Activated naive CD4-positive, alpha-beta T cell treated with anti-CD3 and anti-CD28 coated beads, Interleukin-2, amount 50 U/mL, for 16 hours (primary cell): ENCODE measurements at regions not wholly inside any gene's neighbourhood (a gene's known extent, or its start where the extent isn't known, plus 50 kb on each side); places are given as distances from the start of the nearest gene placed in this dataset.
A peak's percentile ranks its signal among the peaks of the same experiment; 100 is the strongest.
"Not testable (repeated sequence)": the region's sequence is repeated elsewhere in the genome, so short reads cannot be mapped to it uniquely, and the experiment has no call there.

ENCODE experiments used
- DNase-seq: peaks from one replicate; pipeline ENCODE4 v3.0.0-alpha.2; 2020

DNA sequence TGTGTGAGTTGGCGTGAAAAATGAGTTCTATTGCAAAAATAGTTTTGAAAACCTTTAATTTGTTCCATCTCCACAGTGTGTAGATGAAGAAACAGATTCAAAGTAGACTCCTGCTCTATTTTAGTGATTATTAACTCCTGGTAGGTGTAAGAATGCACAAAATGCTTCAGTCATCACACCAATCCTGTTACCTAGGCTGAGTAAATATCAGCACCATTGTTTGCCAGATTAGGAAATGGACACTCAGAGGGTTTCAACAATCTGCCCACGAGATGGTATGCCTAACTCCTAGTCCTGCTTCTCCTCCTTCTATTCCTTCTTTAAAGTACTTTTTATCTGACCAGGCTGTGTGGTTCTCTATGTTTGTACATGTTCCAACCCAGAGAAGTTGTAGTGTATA is 108.9 kb upstream of the AHI1 start:
- DNase-seq = no peak

DNA sequence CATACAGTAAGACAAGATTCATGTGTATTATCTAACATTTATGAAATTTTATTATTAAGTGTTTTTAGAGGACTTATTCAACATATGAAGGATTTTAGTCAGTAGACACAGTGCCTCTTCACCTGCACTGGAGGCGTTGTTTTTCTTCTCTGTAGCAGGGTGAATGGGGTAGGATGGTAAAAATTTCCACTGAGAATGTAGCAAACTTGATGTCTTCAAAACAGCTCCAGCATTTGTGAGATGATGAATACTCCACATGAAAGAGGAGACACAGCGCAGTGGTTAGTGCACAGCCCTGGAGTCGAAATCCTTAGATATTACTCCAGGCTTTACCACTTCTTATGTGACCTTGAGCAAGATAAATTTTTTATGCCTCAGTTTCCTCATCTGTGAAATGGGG is 110.5 kb upstream of the AHI1 start:
- no peak for DNase-seq

- DNase-seq = not testable (repeated sequence)
These were observed 112.7 kb upstream of the AHI1 start for GRCh38 chr6:135610192-135610591.

DNA sequence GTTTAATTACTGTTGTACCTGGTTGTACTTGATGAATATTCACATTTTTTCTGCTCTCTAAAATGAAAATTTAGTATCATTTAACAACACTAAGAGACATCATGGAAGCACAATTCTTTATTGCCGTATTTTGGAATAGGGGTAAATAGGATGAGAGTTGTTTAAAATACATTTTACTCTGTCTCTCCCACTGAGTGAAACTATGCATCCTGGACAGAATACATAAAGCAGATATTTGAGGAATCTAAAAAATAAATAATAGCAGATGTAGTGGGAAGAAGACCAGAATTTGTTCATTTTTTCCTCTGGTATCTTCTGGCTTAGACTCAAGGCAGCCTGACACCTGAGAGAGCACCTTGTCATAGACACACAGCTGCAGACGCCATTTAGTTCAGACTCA is 119.1 kb upstream of the AHI1 start:
- DNase-seq = no peak

DNA sequence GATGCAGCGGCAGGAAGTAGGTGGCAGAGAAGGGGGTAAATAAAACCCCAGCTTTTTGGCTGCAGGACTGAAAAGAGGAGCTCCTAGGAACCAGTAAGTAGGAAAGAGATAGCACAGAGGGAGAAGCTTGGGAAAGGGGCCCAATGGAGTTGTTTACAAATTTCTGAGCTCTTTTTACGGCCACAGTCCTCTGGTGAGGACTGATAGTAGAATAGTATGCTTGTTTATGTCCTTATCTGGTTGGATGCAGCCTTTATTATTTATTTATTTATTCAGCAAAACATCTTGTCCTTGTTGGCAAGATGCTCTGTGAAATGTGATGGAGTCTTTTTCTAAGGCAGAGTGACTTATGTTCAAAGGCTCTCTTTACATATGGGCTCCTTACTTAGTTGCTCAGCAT is 119.7 kb upstream of the AHI1 start:
- no peak for DNase-seq

DNA sequence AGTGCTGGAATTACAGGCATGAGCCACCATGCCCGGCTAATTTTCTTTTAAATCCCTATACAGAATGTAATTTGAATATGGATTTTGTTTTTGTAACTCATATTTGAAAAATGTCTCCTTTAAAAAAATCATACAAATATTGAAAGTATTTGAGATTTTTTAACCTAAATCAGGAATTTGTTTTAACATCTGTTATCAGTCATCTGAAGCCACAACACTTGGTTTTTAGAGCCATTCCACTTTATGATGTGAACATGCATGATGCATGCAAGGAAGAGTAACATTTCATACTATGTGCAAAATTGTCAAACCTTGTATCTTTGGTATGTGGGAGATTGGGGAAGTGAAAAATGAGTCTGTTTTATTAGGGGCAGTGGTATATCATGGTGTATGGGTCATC is 124.5 kb upstream of the AHI1 start:
- DNase-seq = no peak

- no peak for DNase-seq
These were observed 126.4 kb upstream of the AHI1 start for GRCh38 chr6:135623979-135624378.

GRCh38 chr6:135624402-135625295 is 127.1 kb upstream of the AHI1 start:
- DNase-seq = no peak

GRCh38 chr6:135626001-135626400 is 128.5 kb upstream of the AHI1 start:
- DNase-seq = not testable (repeated sequence)

GRCh38 chr6:135627092-135627715 is 129.7 kb upstream of the AHI1 start:
- no peak for DNase-seq

DNA sequence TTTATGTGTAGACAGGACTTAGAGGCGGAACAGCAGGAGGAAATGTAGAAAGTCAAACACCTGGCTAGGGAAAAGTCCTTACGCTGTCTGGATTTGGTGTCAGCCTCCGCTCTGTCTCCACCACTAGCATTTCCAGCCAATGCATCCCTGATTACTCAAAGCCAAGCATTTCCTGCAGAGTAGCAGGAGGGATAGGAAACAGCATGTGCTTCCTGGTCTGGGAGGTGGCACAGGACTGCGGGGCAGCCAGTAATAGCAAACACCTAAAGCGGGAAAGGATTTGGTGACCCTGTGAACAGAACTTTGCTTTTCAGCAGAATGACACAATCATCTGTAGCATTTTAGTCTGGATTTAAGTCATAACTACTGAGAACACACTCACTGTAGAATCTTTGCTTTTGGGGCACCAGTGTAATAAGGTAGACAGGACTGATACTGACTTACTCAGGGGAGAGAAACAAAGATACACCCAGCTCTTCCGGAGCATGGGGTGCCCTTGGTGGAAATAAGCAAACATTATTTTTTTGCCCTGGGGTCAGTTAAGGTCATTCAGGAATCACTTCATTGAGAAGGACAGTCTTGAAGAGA is 133.3 kb upstream of the AHI1 start:
- no peak for DNase-seq

DNA sequence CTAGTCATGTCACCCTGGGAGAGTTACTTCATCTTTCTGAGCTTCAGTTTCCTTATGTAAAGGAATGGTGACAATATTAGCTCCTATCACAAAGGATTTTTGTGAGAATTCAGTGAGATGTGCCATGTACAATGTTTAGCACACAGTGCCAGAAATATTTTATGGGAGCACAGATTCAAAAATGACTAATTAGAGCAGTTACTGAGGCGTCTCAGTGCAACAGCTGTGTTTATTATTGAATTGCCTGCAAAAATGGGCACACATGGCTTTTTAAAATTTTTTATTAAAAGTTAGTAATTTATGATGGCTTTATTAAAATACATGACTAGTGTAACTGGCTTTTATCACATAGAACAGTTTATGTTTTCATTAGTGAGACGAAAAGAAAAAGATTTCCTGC is 134.3 kb upstream of the AHI1 start:
- no peak for DNase-seq

- DNase-seq = no peak
These were observed 136.0 kb upstream of the AHI1 start for GRCh38 chr6:135633573-135633972.

GRCh38 chr6:135637701-135638100 is 140.2 kb upstream of the AHI1 start:
- DNase-seq = no peak

DNA sequence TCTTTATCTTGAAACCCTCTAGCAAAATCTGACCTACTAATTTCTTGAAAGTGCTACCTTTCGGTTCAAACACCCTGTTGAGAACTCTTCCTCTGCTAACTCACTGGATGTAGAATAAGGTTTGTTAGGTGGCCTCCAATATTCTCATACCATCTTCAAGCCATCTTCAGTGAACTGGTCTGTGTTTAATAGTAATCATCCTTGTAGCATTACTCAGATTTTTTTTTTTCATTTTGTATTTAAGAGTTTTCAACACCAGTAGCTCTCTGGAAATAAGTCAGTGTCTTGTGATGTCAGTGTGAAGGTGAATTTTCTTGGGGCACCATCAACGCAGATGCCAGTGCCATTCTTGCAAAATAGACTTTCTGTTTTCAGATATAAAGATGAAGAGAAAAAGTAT is 140.6 kb upstream of the AHI1 start:
- DNase-seq = no peak

DNA sequence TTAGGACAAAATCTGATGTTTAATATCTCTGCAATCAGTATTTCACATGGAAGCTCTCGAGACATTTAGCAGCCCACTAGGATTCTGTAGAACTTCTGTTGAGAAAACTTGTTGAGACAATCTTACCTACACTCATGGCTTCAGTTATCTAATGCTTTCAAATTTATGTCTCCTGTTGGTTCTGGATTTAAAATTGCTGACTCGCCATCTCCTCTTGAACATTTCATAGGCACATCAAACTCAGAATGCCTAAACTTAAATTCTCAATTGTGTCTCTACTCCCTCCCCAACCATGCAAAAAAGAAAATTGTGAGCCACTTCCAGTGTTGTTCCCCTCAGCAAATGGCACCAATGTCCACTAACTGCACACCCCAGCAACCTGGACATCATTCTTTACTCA is 142.5 kb upstream of the AHI1 start:
- no peak for DNase-seq

DNA sequence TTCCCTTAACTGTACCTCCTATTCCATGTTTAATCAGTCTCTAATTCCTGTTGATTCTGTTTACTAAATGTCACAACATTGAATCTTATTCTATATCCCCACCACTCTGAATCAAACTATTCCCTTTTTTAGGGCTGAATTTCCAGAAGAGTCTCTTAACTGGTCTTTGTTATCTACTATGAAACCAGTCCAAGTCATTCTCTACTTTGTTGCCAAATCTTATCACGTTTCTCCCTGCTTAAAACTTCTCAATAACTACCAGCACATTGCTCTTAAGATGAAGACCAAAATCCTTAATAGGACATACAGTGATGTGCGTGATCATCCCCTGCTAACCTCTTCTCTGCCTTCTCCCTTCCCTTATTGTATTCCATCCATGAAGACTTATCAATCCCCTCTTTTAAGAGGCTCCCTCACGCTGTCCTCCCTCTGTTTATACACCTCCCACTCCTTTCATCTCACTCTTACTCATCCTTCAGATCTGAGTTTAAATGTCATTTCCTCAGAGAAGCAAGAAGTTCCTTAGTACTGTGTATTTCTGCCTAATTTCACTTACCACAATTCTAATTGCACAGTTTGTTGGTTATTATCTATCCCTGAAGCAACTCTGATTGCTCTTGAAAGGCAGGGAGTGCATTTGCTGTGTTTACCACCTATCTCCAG is 143.0 kb upstream of the AHI1 start:
- no peak for DNase-seq

- no peak for DNase-seq
These were observed 145.4 kb upstream of the AHI1 start for GRCh38 chr6:135642912-135643311.

GRCh38 chr6:135644394-135644793 is 146.9 kb upstream of the AHI1 start:
- DNase-seq = no peak

- peak; percentile 39 for DNase-seq
These were observed 150.0 kb upstream of the AHI1 start for GRCh38 chr6:135647521-135647920.

- DNase-seq = no peak
These were observed 154.6 kb upstream of the AHI1 start for GRCh38 chr6:135651964-135652755.

DNA sequence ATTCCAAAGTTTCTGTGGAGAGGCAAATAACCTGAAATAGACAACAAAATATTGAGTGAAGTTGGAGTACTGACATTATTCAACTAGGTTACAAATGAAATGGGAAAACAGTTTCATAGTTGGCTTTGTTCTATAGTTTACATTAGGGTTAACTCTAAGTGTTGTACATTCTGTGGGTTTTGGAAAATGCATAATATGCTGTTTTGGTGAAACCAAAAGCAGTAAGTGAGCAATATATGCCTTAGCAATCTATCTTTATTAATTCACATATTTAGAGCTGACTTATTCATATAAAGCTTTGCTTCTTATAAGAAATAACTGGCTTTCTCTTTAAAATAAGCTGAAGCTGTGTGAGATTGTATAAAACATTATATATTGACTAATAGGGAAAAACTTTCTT is 157.5 kb upstream of the AHI1 start:
- DNase-seq = no peak

DNA sequence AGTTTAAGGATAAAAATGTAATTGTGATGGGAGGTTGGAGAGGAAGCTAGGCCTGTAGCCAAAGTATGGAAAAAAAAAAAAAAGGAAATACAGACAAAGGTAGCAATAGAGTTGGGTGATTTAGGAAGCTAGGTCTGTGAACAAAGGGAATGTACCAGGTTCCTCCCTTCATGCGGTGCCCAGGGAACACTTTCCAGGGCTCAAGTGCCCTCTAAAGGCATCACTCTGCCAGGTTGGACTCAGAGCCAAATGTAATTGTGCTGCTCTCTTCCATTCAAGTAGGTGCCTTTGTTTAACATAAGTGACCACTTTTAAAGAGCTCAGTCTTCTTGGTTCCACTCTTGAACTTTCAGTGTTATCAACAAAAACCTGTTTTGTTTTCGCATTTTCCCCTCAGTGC is 159.7 kb upstream of the AHI1 start:
- no peak for DNase-seq
